ENCODE measurements at regions not wholly inside any gene's neighbourhood (a gene's known extent, or its start where the extent isn't known, plus 50 kb on each side); places are given as distances from the start of the nearest gene placed in this dataset.

DNA sequence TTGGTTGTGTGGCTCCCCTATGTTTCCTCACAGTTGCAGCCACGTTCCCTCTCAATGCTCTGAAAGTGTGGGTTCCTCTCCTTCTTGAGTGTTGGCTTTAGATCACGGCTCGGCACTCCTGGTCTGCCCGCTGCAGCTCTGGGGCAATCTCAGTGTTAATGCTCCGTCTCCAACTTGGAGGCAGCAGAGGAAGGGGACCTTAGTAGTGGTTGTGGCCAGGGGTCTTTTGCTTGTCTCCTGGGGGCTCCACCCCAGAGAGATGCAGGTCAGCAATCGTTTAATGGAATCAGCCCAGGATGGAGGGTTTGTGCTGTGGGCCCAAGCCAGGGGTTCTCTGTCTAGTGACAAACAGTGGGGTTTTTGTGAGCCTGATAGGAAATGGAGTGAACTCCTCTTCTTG lies 849.4 kb upstream of the DIAPH2 start:
- Mint-ChIP-seq H3K36me3 (ENCODE audit: low read depth, unreplicated experiment) (no peaks in the 10 kb centered on the region), H3K4me1 (ENCODE audit: unreplicated experiment) (no peaks in the 10 kb centered on the region), H3K27me3 (ENCODE audit: unreplicated experiment) (peaks cover 2% of the 10 kb centered on the region), H3K4me3 (ENCODE audit: unreplicated experiment) (no peak overlapping the region), H3K9me3 (ENCODE audit: unreplicated experiment) (no peaks in the 10 kb centered on the region), H3K27ac (ENCODE audit: unreplicated experiment) (no peak overlapping the region)
- TF ChIP-seq, protein P1, sequence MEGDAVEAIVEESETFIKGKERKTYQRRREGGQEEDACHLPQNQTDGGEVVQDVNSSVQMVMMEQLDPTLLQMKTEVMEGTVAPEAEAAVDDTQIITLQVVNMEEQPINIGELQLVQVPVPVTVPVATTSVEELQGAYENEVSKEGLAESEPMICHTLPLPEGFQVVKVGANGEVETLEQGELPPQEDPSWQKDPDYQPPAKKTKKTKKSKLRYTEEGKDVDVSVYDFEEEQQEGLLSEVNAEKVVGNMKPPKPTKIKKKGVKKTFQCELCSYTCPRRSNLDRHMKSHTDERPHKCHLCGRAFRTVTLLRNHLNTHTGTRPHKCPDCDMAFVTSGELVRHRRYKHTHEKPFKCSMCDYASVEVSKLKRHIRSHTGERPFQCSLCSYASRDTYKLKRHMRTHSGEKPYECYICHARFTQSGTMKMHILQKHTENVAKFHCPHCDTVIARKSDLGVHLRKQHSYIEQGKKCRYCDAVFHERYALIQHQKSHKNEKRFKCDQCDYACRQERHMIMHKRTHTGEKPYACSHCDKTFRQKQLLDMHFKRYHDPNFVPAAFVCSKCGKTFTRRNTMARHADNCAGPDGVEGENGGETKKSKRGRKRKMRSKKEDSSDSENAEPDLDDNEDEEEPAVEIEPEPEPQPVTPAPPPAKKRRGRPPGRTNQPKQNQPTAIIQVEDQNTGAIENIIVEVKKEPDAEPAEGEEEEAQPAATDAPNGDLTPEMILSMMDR (IDR thresholded peaks at IDR 0.05; ENCODE audit: unreplicated experiment), result no peak
- DNase-seq (ENCODE audit: low spot score), result no peak

- no peaks in the 10 kb centered on the region for H3K36me3 Mint-ChIP-seq (ENCODE audit: low read depth, unreplicated experiment)
- no peaks in the 10 kb centered on the region for H3K27me3 Mint-ChIP-seq (ENCODE audit: unreplicated experiment)
- TF ChIP-seq, protein P1 (IDR thresholded peaks at IDR 0.05; ENCODE audit: unreplicated experiment), result no peak
- H3K27ac Mint-ChIP-seq (ENCODE audit: unreplicated experiment), result no peak overlapping the region
- H3K4me3 Mint-ChIP-seq (ENCODE audit: unreplicated experiment), result no peak overlapping the region
- no peaks in the 10 kb centered on the region for H3K4me1 Mint-ChIP-seq (ENCODE audit: unreplicated experiment)
- H3K9me3 Mint-ChIP-seq (ENCODE audit: unreplicated experiment), result no peaks in the 10 kb centered on the region
- DNase-seq (ENCODE audit: low spot score), result no peak
Measured at GRCh38 chrX:95836517-95836916, 848.1 kb upstream of the DIAPH2 start.

- Mint-ChIP-seq H3K36me3 (ENCODE audit: low read depth, unreplicated experiment) (no peaks in the 10 kb centered on the region), H3K27ac (ENCODE audit: unreplicated experiment) (no peak overlapping the region), H3K27me3 (ENCODE audit: unreplicated experiment) (no peaks in the 10 kb centered on the region), H3K9me3 (ENCODE audit: unreplicated experiment) (no peaks in the 10 kb centered on the region), H3K4me3 (ENCODE audit: unreplicated experiment) (no peak overlapping the region), H3K4me1 (ENCODE audit: unreplicated experiment) (no peaks in the 10 kb centered on the region)
- DNase-seq (ENCODE audit: low spot score), result no peak
- TF ChIP-seq, protein P1 (IDR thresholded peaks at IDR 0.05; ENCODE audit: unreplicated experiment), result no peak
Measured at GRCh38 chrX:95841863-95842262, 842.8 kb upstream of the DIAPH2 start.

DNA sequence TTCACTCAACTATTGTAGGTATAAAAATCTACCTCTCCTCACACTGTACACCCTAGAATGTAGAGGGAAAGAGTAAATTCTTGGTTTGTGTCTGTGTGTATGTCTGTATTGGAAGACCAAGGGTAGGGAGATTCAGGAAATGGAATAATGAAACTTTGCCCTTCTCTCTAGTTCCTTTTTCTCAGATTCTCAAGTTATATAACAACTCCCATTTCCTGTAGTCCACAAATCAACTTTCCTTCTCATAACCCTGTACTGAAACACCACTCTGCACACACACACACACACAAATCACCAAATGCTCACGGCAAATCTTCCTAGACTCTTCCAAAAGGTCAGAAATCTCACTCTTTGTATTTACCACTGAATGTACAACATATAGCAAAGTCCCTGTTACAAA lies 824.5 kb upstream of the DIAPH2 start:
- Mint-ChIP-seq H3K9me3 (ENCODE audit: unreplicated experiment) (no peaks in the 10 kb centered on the region), H3K4me3 (ENCODE audit: unreplicated experiment) (no peak overlapping the region), H3K27me3 (ENCODE audit: unreplicated experiment) (no peaks in the 10 kb centered on the region), H3K27ac (ENCODE audit: unreplicated experiment) (no peak overlapping the region), H3K36me3 (ENCODE audit: low read depth, unreplicated experiment) (no peaks in the 10 kb centered on the region), H3K4me1 (ENCODE audit: unreplicated experiment) (no peaks in the 10 kb centered on the region)
- TF ChIP-seq, protein P1 (IDR thresholded peaks at IDR 0.05; ENCODE audit: unreplicated experiment), result no peak
- DNase-seq (ENCODE audit: low spot score), result no peak

- no peak for DNase-seq (ENCODE audit: low spot score)
- H3K27me3 Mint-ChIP-seq (ENCODE audit: unreplicated experiment), result no peaks in the 10 kb centered on the region
Measured at GRCh38 chrX:95875661-95876060, 809.0 kb upstream of the DIAPH2 start.

More at GRCh38 chrX:95875661-95876060, 809.0 kb upstream of the DIAPH2 start:
- no peaks in the 10 kb centered on the region for H3K4me1 Mint-ChIP-seq (ENCODE audit: unreplicated experiment)
- no peak overlapping the region for H3K4me3 Mint-ChIP-seq (ENCODE audit: unreplicated experiment)
- TF ChIP-seq, protein P1 (IDR thresholded peaks at IDR 0.05; ENCODE audit: unreplicated experiment), result no peak
- H3K36me3 Mint-ChIP-seq (ENCODE audit: low read depth, unreplicated experiment), result no peaks in the 10 kb centered on the region
- no peaks in the 10 kb centered on the region for H3K9me3 Mint-ChIP-seq (ENCODE audit: unreplicated experiment)
- H3K27ac Mint-ChIP-seq (ENCODE audit: unreplicated experiment), result no peak overlapping the region
